CD4-positive, alpha-beta memory T cell (primary cell): ENCODE measurements at regions not wholly inside any gene's neighbourhood (a gene's known extent, or its start where the extent isn't known, plus 50 kb on each side); places are given as distances from the start of the nearest gene placed in this dataset.
"Not testable (repeated sequence)": the region's sequence is repeated elsewhere in the genome, so short reads cannot be mapped to it uniquely, and the experiment has no call there.

Source experiments
- CTCF ChIA-PET: fragments of 350-600 bp; sonication (Branson Sonifier 250); formaldehyde crosslinking; loops from one replicate; lab custom pipeline; 2021; ENCODE audit warnings: inconsistent platforms; ENCODE audit not compliant: partially characterized antibody; lab: Charles Lee
- POLR2A ChIA-PET: fragments of 350-600 bp; sonication (Branson Sonifier 250); formaldehyde crosslinking; loops from one replicate; lab custom pipeline; 2021; ENCODE audit not compliant: partially characterized antibody; lab: Charles Lee
- DNase-seq, 5 donors: peaks; one replicate each; pipeline versions ENCODE4 v3.0.0 to v3.0.0-alpha.2; 2020 to 2022; ENCODE audit warnings: mixed read lengths in 1 of 5
- H3K27ac ChIP-seq: one replicate; pipeline ENCODE4 v1.7.0; 2013; ENCODE audit warnings: low read depth, low read length
- H3K27me3 ChIP-seq: 2 replicates; pipeline ENCODE4 v1.7.0; 2013; ENCODE audit warnings: mild to moderate bottlenecking, low read length, moderate library complexity; ENCODE audit not compliant: insufficient read depth
- H3K36me3 ChIP-seq: 2 replicates; pipeline ENCODE4 v1.7.0; 2013; ENCODE audit warnings: mild to moderate bottlenecking, low read length, moderate library complexity; ENCODE audit not compliant: insufficient read depth
- H3K4me1 ChIP-seq: 2 replicates; pipeline ENCODE4 v1.7.0; 2013; ENCODE audit warnings: mild to moderate bottlenecking, low read length, moderate library complexity; ENCODE audit not compliant: insufficient read depth
- H3K4me3 ChIP-seq, 2 donors: one replicate each; pipeline ENCODE4 v1.7.0; 2013; ENCODE audit warnings: low read length in 2 of 2, mild to moderate bottlenecking in 1 of 2
- H3K9me3 ChIP-seq, 2 donors: one replicate each; pipeline ENCODE4 v1.7.0; 2013; ENCODE audit warnings: low read length in 2 of 2, control low read depth in 1 of 2; ENCODE audit not compliant: control insufficient read depth in 1 of 2
- H3K27ac Mint-ChIP-seq, 7 donors: one replicate each; pipeline ENCODE4 v1.8.0; 2020 to 2021; ENCODE audit warnings: mixed read lengths in 7 of 7, mild to moderate bottlenecking in 6 of 7, inconsistent platforms in 3 of 7, moderate library complexity in 3 of 7
- H3K27me3 Mint-ChIP-seq, 2 donors: one replicate each; pipeline ENCODE4 v1.8.0; 2020 to 2021; ENCODE audit warnings: mixed read lengths in 2 of 2
- H3K36me3 Mint-ChIP-seq, 2 donors: one replicate each; pipeline ENCODE4 v1.8.0; 2020 to 2021; ENCODE audit warnings: mixed read lengths in 2 of 2, inconsistent platforms in 1 of 2, mild to moderate bottlenecking in 1 of 2
- H3K4me1 Mint-ChIP-seq, 4 donors: one replicate each; pipeline ENCODE4 v1.8.0; 2020 to 2021; ENCODE audit warnings: mixed read lengths in 4 of 4, mild to moderate bottlenecking in 1 of 4
- H3K4me3 Mint-ChIP-seq, 8 donors: one replicate each; pipeline ENCODE4 v1.8.0; 2020 to 2021; ENCODE audit warnings: mixed read lengths in 8 of 8, mild to moderate bottlenecking in 7 of 8, moderate library complexity in 6 of 8, inconsistent platforms in 3 of 8
- H3K9me3 Mint-ChIP-seq, 8 donors: one replicate each; pipeline ENCODE4 v1.8.0; 2020 to 2021; ENCODE audit warnings: mixed read lengths in 8 of 8, mild to moderate bottlenecking in 5 of 8, inconsistent platforms in 3 of 8, moderate library complexity in 1 of 8
- intact Hi-C: fragments of 100-400 bp; cut with micrococcal nuclease; formaldehyde crosslinking; loops from one replicate; pipeline ENCODE4 v1.15.1; 2023

DNA sequence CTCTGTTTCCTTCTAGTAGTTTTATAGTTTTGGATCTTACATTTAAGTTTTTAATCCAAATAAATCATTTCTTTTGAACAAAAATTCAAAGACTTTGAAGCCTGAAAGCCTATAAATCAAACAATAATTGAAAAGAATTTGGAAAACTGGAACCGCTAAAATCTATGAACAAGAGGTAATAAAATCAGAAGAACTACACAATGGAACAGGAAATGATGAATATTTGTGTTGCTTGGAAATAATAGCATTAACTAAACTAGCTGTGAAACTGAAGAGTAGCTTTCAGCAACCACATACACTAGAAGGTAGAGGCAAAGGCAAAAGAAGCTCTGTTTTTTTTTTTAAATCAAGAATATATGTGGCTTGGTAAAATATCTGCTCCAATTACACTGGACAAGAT is 147.9 kb upstream of the ABI3BP start:
- Histone ChIP-seq H3K4me1 (no peaks in the 10 kb centered on the region), H3K27me3 (no peaks in the 10 kb centered on the region), H3K27ac (no peak overlapping the region), H3K9me3 (no peaks in the 10 kb centered on the region), H3K36me3 (no peaks in the 10 kb centered on the region), H3K4me3 (no peak overlapping the region)
- DNase-seq: no peak
- intact Hi-C loops: no loop called here
- H3K9me3 Mint-ChIP-seq: peaks cover 0 to 2% (median 0%) of the 10 kb centered on the region in 8 donors
- no peak overlapping the region for H3K27ac Mint-ChIP-seq
- no peaks in the 10 kb centered on the region for H3K4me1 Mint-ChIP-seq
- H3K4me3 Mint-ChIP-seq: no peak overlapping the region
- CTCF ChIA-PET: no interaction called here
- no peaks in the 10 kb centered on the region for H3K36me3 Mint-ChIP-seq
- POLR2A ChIA-PET: no interaction called here
- H3K27me3 Mint-ChIP-seq: peaks cover 0 to 3% of the 10 kb centered on the region in 2 donors

- H3K27ac Mint-ChIP-seq: no peak overlapping the region
- no peak overlapping the region for H3K27ac ChIP-seq
- H3K27me3 Mint-ChIP-seq: peaks cover 0 to 1% of the 10 kb centered on the region in 2 donors
- no peak overlapping the region for H3K4me3 Mint-ChIP-seq
- H3K9me3 ChIP-seq: no peaks in the 10 kb centered on the region
- no peaks in the 10 kb centered on the region for H3K27me3 ChIP-seq
- no peak overlapping the region for H3K4me3 ChIP-seq
- ChIA-PET CTCF (interaction anchor here (0.6 kb wide), 1 partner anchor 676 kb away, joined by 3 read pairs; no protein-coding TSS in a partner anchor), POLR2A (no interaction called here)
- peaks cover 2 to 10% (median 2%) of the 10 kb centered on the region in 4 donors for H3K4me1 Mint-ChIP-seq
- peaks cover 0 to 2% (median 0%) of the 10 kb centered on the region in 8 donors for H3K9me3 Mint-ChIP-seq
- DNase-seq: no peak
- H3K36me3 Mint-ChIP-seq: no peaks in the 10 kb centered on the region
- intact Hi-C loops: no loop called here
- H3K36me3 ChIP-seq: no peaks in the 10 kb centered on the region
- H3K4me1 ChIP-seq: peaks cover 3% of the 10 kb centered on the region
Observed at GRCh38 chr3:101138817-101139216, 145.6 kb upstream of the ABI3BP start.

GRCh38 chr3:101134331-101134730 is 141.1 kb upstream of the ABI3BP start:
- intact Hi-C loops: no loop called here
- POLR2A ChIA-PET: no interaction called here
- Histone ChIP-seq H3K27ac (no peak overlapping the region), H3K4me1 (peaks cover 6% of the 10 kb centered on the region), H3K36me3 (no peaks in the 10 kb centered on the region), H3K27me3 (no peaks in the 10 kb centered on the region), H3K9me3 (no peaks in the 10 kb centered on the region), H3K4me3 (no peak overlapping the region)
- Mint-ChIP-seq H3K4me1 (peaks cover 9 to 18% (median 10%) of the 10 kb centered on the region in 4 donors), H3K36me3 (no peaks in the 10 kb centered on the region), H3K9me3 (peaks cover 0 to 4% (median 0%) of the 10 kb centered on the region in 8 donors), H3K4me3 (peak overlapping the region in 4 of 8 donors; percentile 4 to 39 (median 16)), H3K27ac (no peak overlapping the region), H3K27me3 (peaks cover 0 to 2% of the 10 kb centered on the region in 2 donors)
- DNase-seq: no peak
- CTCF ChIA-PET: interaction anchor here (1.6 kb wide), 1 partner anchor 55 kb away, joined by 3 read pairs; no protein-coding TSS in a partner anchor

GRCh38 chr3:101133652-101134051 is 140.4 kb upstream of the ABI3BP start:
- Mint-ChIP-seq H3K9me3 (peaks cover 0 to 4% (median 0%) of the 10 kb centered on the region in 8 donors), H3K4me3 (peak overlapping the region in 7 of 8 donors; percentile 29 to 74 (median 59)), H3K27me3 (peaks cover 0 to 2% of the 10 kb centered on the region in 2 donors), H3K4me1 (peaks cover 9 to 18% (median 10%) of the 10 kb centered on the region in 4 donors), H3K27ac (peak overlapping the region in 3 of 7 donors; percentile 5 to 63 (median 58)), H3K36me3 (no peaks in the 10 kb centered on the region)
- peaks cover 6% of the 10 kb centered on the region for H3K4me1 ChIP-seq
- no peak for DNase-seq
- intact Hi-C loops: no loop called here
- no peaks in the 10 kb centered on the region for H3K9me3 ChIP-seq
- H3K36me3 ChIP-seq: no peaks in the 10 kb centered on the region
- CTCF ChIA-PET: interaction anchor here (1.6 kb wide), 1 partner anchor 54 kb away, joined by 3 read pairs; no protein-coding TSS in a partner anchor
- H3K27ac ChIP-seq: no peak overlapping the region
- POLR2A ChIA-PET: no interaction called here
- H3K27me3 ChIP-seq: no peaks in the 10 kb centered on the region
- no peak overlapping the region for H3K4me3 ChIP-seq

DNA sequence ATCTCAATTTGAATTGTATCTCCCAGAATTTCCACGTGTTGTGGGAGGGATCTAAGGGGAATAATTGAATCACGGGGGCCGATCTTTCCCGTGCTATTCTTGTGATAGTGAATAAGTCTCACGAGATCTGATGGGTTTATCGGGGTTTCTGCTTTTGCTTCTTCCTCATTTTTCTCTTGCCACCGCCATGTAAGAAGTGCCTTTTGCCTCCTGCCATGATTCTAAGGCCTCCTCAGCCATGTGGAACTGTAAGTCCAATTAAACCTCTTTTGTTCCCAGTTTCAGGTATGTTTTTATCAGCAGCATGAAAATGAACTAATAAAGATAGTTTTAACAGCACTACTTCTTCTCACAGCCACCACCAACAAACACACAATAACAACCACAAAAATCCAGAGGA is 140.0 kb upstream of the ABI3BP start:
- peak overlapping the region in 3 of 7 donors; percentile 1 to 84 (median 5) for H3K27ac Mint-ChIP-seq
- H3K4me1 ChIP-seq, H3K36me3 ChIP-seq, H3K27me3 Mint-ChIP-seq, H3K9me3 Mint-ChIP-seq, H3K9me3 ChIP-seq, H3K4me3 ChIP-seq, H3K27ac ChIP-seq, DNase-seq, H3K36me3 Mint-ChIP-seq, intact Hi-C loops, H3K27me3 ChIP-seq, POLR2A ChIA-PET: not testable (repeated sequence)
- H3K4me1 Mint-ChIP-seq: peaks cover 9 to 18% (median 10%) of the 10 kb centered on the region in 4 donors
- CTCF ChIA-PET: interaction anchor here (1.6 kb wide), 1 partner anchor 54 kb away, joined by 3 read pairs; no protein-coding TSS in a partner anchor
- peak overlapping the region in 6 of 8 donors; percentile 29 to 74 (median 60) for H3K4me3 Mint-ChIP-seq

DNA sequence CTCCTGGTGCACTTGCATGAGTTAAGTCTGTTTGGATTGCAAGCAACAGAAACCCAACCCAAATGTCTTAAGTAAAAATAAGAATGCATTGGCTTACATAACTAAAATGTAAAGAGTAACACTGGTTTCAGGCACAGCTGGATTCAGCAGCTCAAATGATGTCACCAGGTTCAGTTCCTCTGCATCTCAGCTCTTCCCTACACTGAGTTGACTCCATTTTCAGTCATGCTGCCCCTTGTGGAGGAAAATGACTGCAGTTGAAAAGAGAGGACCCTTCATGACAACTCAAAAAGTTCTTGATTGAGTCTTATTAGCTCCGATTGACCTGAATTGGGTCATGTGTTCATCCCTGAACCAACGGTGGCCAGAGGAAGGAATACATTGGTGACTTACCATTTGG is 138.5 kb upstream of the ABI3BP start:
- no peaks in the 10 kb centered on the region for H3K36me3 ChIP-seq
- intact Hi-C loops: no loop called here
- no peaks in the 10 kb centered on the region for H3K27me3 ChIP-seq
- Mint-ChIP-seq H3K4me1 (peaks cover 9 to 18% (median 10%) of the 10 kb centered on the region in 4 donors), H3K27me3 (peaks cover 2% of the 10 kb centered on the region in 2 donors), H3K9me3 (peaks cover 0 to 4% (median 0%) of the 10 kb centered on the region in 8 donors), H3K27ac (no peak overlapping the region), H3K4me3 (no peak overlapping the region), H3K36me3 (no peaks in the 10 kb centered on the region)
- no peak for DNase-seq
- POLR2A ChIA-PET: no interaction called here
- H3K4me1 ChIP-seq: peaks cover 6% of the 10 kb centered on the region
- H3K9me3 ChIP-seq: no peaks in the 10 kb centered on the region
- CTCF ChIA-PET: no interaction called here
- no peak overlapping the region for H3K4me3 ChIP-seq
- H3K27ac ChIP-seq: no peak overlapping the region

- intact Hi-C loops: no loop called here
- no peak overlapping the region for H3K4me3 Mint-ChIP-seq
- peaks cover 6 to 8% (median 7%) of the 10 kb centered on the region in 4 donors for H3K4me1 Mint-ChIP-seq
- Histone ChIP-seq H3K27ac (no peak overlapping the region), H3K27me3 (no peaks in the 10 kb centered on the region), H3K4me3 (no peak overlapping the region), H3K4me1 (peaks cover 3% of the 10 kb centered on the region), H3K36me3 (no peaks in the 10 kb centered on the region), H3K9me3 (no peaks in the 10 kb centered on the region)
- peaks cover 6 to 10% of the 10 kb centered on the region in 2 donors for H3K27me3 Mint-ChIP-seq
- ChIA-PET CTCF (no interaction called here), POLR2A (no interaction called here)
- no peaks in the 10 kb centered on the region for H3K36me3 Mint-ChIP-seq
- H3K9me3 Mint-ChIP-seq: peaks cover 0 to 5% (median 0%) of the 10 kb centered on the region in 8 donors
- peak overlapping the region in 1 of 7 donors; percentile 29 for H3K27ac Mint-ChIP-seq
- DNase-seq: no peak
Observed at GRCh38 chr3:101128786-101129185, 135.6 kb upstream of the ABI3BP start.
